ENCODE measurements at regions not wholly inside any gene's neighbourhood (a gene's known extent, or its start where the extent isn't known, plus 50 kb on each side); places are given as distances from the start of the nearest gene placed in this dataset.

- DNase-seq (ENCODE audit: low spot score) (no peak), ATAC-seq (no peak)
- TF ChIP-seq ZNF462 (CRISPR knock-in tag; IDR thresholded peaks at IDR 0.05) (no peak), POLR2AphosphoS5 (IDR thresholded peaks at IDR 0.05; ENCODE audit: low read depth) (no peak), ZNF114 (CRISPR knock-in tag; IDR thresholded peaks at IDR 0.05) (no peak), REST (IDR thresholded peaks at IDR 0.05; ENCODE audit: unreplicated experiment) (no peak), JUNB (IDR thresholded peaks at IDR 0.05; ENCODE audit: unreplicated experiment) (no peak), ZNF331 (CRISPR knock-in tag; IDR thresholded peaks at IDR 0.05; ENCODE audit: low read depth) (no peak), EZH2 (IDR thresholded peaks at IDR 0.05; ENCODE audit: low read depth, unreplicated experiment) (no peak), NANOG (IDR thresholded peaks at IDR 0.05; ENCODE audit: borderline replicate concordance) (no peak), EZH2phosphoT487 (IDR thresholded peaks at IDR 0.05; ENCODE audit: unreplicated experiment) (no peak), CREB1 (CRISPR knock-in tag; IDR thresholded peaks at IDR 0.05; ENCODE audit: low read depth) (no peak), STAT1 (IDR thresholded peaks at IDR 0.05; ENCODE audit: unreplicated experiment) (no peak)
- TF ChIP-seq, protein P1, sequence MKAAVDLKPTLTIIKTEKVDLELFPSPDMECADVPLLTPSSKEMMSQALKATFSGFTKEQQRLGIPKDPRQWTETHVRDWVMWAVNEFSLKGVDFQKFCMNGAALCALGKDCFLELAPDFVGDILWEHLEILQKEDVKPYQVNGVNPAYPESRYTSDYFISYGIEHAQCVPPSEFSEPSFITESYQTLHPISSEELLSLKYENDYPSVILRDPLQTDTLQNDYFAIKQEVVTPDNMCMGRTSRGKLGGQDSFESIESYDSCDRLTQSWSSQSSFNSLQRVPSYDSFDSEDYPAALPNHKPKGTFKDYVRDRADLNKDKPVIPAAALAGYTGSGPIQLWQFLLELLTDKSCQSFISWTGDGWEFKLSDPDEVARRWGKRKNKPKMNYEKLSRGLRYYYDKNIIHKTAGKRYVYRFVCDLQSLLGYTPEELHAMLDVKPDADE (IDR thresholded peaks at IDR 0.05), result no peak
- TF ChIP-seq, protein P2, sequence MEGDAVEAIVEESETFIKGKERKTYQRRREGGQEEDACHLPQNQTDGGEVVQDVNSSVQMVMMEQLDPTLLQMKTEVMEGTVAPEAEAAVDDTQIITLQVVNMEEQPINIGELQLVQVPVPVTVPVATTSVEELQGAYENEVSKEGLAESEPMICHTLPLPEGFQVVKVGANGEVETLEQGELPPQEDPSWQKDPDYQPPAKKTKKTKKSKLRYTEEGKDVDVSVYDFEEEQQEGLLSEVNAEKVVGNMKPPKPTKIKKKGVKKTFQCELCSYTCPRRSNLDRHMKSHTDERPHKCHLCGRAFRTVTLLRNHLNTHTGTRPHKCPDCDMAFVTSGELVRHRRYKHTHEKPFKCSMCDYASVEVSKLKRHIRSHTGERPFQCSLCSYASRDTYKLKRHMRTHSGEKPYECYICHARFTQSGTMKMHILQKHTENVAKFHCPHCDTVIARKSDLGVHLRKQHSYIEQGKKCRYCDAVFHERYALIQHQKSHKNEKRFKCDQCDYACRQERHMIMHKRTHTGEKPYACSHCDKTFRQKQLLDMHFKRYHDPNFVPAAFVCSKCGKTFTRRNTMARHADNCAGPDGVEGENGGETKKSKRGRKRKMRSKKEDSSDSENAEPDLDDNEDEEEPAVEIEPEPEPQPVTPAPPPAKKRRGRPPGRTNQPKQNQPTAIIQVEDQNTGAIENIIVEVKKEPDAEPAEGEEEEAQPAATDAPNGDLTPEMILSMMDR (conservative IDR thresholded peaks at IDR 0.05; ENCODE audit: low read depth in 2 of 2), result no peak
- Histone ChIP-seq H2AFZ (peak overlapping the region; percentile 81), H3K9me2 (ENCODE audit: insufficient read depth) (no peaks in the 10 kb centered on the region), H4K20me1 (replicated peaks; ENCODE audit: insufficient read depth) (no peaks in the 10 kb centered on the region), H3K4me3 (no peak overlapping the region), H3K27ac (ENCODE audit: low read depth) (0 out of 2 replicates have a peak overlapping the region, but pooled peaks have one; percentile 75), H3K79me2 (replicated peaks; ENCODE audit: insufficient read depth) (no peaks in the 10 kb centered on the region), H3F3A (replicated peaks; ENCODE audit: low read depth) (no peaks in the 10 kb centered on the region), H3K4me2 (no peak overlapping the region), H3K36me3 (ENCODE audit: insufficient read depth) (no peaks in the 10 kb centered on the region), H3K4me1 (ENCODE audit: insufficient read depth) (no peaks in the 10 kb centered on the region), H3K27me3 (ENCODE audit: insufficient read depth) (no peaks in the 10 kb centered on the region)
- Mint-ChIP-seq H3K4me3 (no peak overlapping the region), H3K27ac (no peak overlapping the region), H3K36me3 (ENCODE audit: low read depth) (no peaks in the 10 kb centered on the region), H3K9me3 (no peaks in the 10 kb centered on the region), H3K4me1 (peaks cover 7% of the 10 kb centered on the region), H3K27me3 (ENCODE audit: insufficient read depth, low read depth, poor library complexity) (peaks cover 6% of the 10 kb centered on the region)
Observed at GRCh38 chr13:98632961-98633360, 56.1 kb upstream of the STK24 start.

All from GM23338 (cell line).